ENCODE measurements at regions not wholly inside any gene's neighbourhood (a gene's known extent, or its start where the extent isn't known, plus 50 kb on each side); places are given as distances from the start of the nearest gene placed in this dataset.

DNA sequence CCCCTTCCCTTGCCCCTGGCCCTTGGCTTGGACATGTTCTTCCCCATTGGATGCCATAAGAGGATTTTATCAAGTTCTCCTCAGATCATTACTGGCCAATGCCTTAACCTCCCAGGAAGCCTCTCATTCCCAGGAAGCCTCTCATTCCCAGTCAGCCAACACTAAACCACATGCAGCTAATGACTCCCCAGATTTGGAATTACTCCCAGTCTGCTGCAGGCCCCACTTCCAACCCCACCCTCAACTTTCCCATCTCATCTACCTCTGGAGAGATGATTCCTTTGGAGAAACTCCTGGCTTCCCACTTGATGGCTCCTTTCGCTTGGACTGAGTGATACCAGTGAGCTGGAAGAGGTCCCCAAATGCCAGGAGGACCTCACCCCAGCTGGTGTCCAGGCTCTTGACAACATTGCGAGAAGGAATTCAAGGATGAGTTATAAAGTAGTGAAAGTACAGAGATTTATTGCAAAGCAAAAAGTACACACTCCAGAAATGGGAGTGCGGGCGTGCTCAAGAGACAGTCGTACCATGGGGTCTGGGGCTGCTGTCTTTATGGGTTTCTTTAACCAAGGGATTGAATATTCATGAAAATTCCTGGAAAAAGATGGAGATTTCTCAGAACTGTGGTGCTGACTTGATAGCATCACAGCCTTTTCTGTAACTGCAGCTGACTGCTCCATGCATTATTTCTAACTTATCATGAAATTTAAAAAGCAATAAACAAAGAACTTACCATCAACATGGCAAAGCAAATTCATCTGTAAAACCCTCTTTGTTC is 117.2 kb upstream of the ADCY1 start:
- DNase-seq: no peak

- no peak for DNase-seq
These were observed 116.6 kb upstream of the ADCY1 start for GRCh38 chr7:45457591-45457990.

- DNase-seq: no peak
These were observed 114.7 kb upstream of the ADCY1 start for GRCh38 chr7:45459476-45459875.

- DNase-seq: no peak
These were observed 113.8 kb upstream of the ADCY1 start for GRCh38 chr7:45460379-45460778.

- DNase-seq: no peak
These were observed 113.1 kb upstream of the ADCY1 start for GRCh38 chr7:45461026-45461425.

GRCh38 chr7:45469103-45469502 is 105.1 kb upstream of the ADCY1 start:
- DNase-seq: no peak

- DNase-seq: no peak
These were observed 104.1 kb upstream of the ADCY1 start for GRCh38 chr7:45470031-45470430.

GRCh38 chr7:45479781-45480180 is 94.4 kb upstream of the ADCY1 start:
- DNase-seq: no peak

- DNase-seq: no peak
These were observed 91.7 kb upstream of the ADCY1 start for GRCh38 chr7:45482451-45482850.

DNA sequence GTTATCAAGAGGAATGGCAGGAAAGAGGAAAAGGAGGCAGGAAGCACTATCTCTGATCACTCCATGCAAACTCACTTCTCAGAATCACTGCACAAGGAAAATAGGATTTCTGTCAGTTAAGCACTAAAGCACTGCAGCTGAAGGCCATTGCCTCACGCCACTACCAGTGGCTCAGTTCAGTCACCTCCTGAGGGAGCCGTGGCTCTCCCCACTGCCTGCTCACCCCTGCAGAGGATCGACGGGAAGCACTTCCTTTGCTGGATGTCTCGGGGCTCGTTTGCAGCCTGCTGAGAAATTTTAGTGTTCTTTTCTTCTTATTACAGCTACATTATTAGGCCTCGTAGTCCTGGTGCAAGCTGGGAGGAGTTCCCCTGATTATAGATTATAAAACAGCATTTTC is 90.1 kb upstream of the ADCY1 start:
- DNase-seq: no peak

- DNase-seq: no peak
These were observed 87.6 kb upstream of the ADCY1 start for GRCh38 chr7:45486575-45486974.

- DNase-seq: no peak
These were observed 79.3 kb upstream of the ADCY1 start for GRCh38 chr7:45494885-45495284.

DNA sequence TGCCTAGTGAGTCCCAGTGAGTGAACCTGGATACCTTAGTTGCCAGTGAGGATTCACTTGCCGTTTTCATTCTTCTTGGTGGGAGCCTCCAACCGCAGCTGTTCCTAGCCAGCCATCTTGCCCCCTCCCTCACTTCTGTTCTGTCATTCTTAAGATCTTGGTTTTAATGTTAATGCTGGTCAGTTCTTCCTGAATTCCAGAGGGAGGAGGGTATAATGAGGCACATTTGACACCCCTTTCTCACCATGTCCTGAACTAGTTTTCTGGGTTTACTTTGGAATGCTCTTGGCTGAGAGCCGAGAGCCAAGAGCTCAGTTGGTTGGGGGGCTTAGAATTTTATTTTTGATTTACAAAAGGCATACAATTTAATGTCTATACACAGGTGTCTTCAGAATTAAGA is 78.5 kb upstream of the ADCY1 start:
- no peak for DNase-seq

DNA sequence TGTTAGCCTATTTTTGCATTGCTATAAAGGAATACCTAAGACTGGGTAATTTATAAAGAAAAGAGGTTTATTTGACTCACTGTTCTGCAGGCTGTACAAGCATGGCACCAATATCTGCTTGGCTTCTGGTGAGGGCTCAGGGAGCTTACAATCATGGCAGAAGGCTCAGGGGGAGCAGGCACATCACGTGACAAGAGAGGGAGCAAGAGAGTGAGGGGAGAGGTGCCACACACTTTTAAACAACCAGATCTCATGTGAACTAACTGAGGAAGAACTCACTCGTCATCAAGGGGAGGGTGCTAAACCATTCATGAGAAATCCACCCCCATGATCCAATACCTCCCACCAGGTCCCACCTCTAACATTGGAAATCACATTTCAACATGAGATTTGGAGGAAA is 73.9 kb upstream of the ADCY1 start:
- no peak for DNase-seq

DNA sequence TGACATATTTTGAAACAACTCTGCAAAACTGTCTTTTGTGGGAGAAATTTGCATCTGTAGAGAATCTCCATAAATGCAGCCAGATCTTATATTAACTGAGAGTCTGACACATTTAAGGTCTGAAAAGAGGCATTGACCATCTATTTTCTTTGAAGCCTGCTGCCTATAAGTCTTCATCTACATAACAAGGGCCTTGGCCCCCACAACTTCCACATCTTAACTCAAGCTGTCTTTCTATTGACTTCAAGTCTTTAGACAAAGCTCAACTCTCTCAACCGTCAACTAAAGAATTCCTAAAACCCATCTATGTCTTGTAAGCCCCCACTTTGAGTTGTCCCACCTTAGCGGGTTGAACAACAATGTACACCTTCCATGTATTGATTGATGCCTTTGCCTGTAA is 72.4 kb upstream of the ADCY1 start:
- no peak for DNase-seq

DNA sequence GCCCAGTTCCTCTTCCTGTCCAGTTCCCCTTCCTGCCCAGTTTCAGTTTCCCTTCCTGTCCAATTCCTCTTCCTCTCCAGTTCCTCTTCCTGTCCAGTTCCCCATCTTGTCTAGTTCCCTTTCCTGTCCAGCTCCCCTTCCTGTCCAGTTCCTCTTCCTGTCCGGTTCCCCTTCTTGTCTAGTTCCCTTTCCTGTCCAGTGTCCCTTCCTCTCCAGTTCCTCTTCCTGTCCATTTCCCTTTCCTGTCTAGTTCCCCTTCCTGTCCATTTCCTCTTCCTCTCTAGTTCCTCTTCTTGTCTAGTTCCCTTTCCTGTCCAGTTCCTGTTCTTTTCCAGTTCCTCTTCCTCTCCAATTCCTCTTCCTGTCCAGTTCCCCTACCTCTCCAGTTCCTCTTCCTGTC is 68.1 kb upstream of the ADCY1 start:
- DNase-seq: no peak

- no peak for DNase-seq
These were observed 64.9 kb upstream of the ADCY1 start for GRCh38 chr7:45509222-45509621.

DNA sequence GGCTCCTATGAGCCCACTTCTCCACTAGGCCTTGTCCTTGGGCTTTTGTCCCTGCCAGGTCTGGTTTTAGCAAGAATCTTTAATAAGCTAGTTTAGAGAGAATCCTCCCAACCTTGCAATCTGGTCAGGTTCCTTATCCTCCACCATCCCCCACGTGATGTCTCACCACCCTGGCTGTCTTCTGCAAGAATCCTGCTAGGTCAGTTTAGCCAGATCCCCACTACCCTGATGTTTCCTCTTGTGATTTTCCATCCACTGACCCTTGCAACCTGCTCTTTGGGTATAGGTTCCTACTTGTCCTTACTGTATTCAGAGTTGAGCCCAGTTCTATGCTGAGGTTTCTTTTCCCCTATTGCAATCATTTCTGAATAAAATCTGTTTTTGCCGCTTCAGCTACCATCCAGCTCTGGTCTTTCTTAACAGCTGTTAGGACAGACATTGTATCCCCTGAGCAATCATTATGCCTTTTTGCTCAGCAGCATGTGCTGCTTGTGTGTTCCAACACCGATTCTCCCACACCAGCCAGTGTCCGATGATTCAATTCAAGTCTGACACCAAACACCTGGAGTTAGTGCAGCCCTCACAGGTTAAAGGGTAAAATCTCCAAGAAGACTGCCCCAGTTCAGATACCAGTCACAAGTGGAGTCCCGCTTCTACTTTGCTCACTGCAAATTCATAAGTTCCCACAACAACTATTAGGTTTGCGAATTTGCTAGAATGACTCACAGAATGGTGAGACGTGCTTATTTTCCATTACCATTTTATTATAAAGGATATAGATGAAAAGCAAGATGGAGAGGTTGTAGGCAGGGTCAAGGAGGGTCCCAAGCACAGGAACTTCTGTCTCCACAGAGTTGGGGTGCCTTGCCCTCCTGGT is 62.2 kb upstream of the ADCY1 start:
- no peak for DNase-seq

- no peak for DNase-seq
These were observed 59.2 kb upstream of the ADCY1 start for GRCh38 chr7:45514944-45515343.

GRCh38 chr7:45515346-45515745 is 58.8 kb upstream of the ADCY1 start:
- no peak for DNase-seq
